ENCODE measurements at regions not wholly inside any gene's neighbourhood (a gene's known extent, or its start where the extent isn't known, plus 50 kb on each side); places are given as distances from the start of the nearest gene placed in this dataset.
"Not testable (repeated sequence)": the region's sequence is repeated elsewhere in the genome, so short reads cannot be mapped to it uniquely, and the experiment has no call there.

- no peak for DNase-seq
Measured at GRCh38 chr1:203401199-203401877, 50.4 kb upstream of the FMOD start.

- DNase-seq = no peak
Measured at GRCh38 chr1:203402152-203402551, 51.2 kb upstream of the FMOD start.

- no peak for DNase-seq
Measured at GRCh38 chr1:203402629-203403337, 51.9 kb upstream of the FMOD start.

- no peak for DNase-seq
Measured at GRCh38 chr1:203403586-203403985, 52.7 kb upstream of the FMOD start.

GRCh38 chr1:203404546-203404945, 53.6 kb upstream of the FMOD start:
- no peak for DNase-seq

- DNase-seq = no peak
Measured at GRCh38 chr1:203405703-203406438, 54.9 kb upstream of the FMOD start.

- no peak for DNase-seq
Measured at GRCh38 chr1:203406446-203407045, 55.6 kb upstream of the FMOD start.

GRCh38 chr1:203407296-203407695, 56.4 kb upstream of the FMOD start:
- DNase-seq = no peak

GRCh38 chr1:203408486-203409481, 57.9 kb upstream of the FMOD start:
- DNase-seq = no peak

GRCh38 chr1:203410182-203410900, 59.4 kb upstream of the FMOD start:
- DNase-seq = no peak

GRCh38 chr1:203411431-203411830, 60.5 kb upstream of the FMOD start:
- not testable (repeated sequence) for DNase-seq

- DNase-seq = no peak
Measured at GRCh38 chr1:203419558-203419957, 56.0 kb upstream of the PRELP start.

- no peak for DNase-seq
Measured at GRCh38 chr1:203420263-203420662, 55.3 kb upstream of the PRELP start.

GRCh38 chr1:203421246-203421645, 54.4 kb upstream of the PRELP start:
- DNase-seq = no peak

GRCh38 chr1:203422116-203422515, 53.5 kb upstream of the PRELP start:
- DNase-seq = no peak

- DNase-seq = no peak
Measured at GRCh38 chr1:203422656-203423055, 53.0 kb upstream of the PRELP start.

- DNase-seq = no peak
Measured at GRCh38 chr1:203424285-203424684, 51.3 kb upstream of the PRELP start.

GRCh38 chr1:203424861-203425662, 50.5 kb upstream of the PRELP start:
- no peak for DNase-seq

GRCh38 chr1:203425663-203425975, 50.0 kb upstream of the PRELP start:
- DNase-seq = peak; percentile 35

Measured in NCI-H82 (cell line).